Epithelial cell of proximal tubule (primary cell): ENCODE measurements at regions not wholly inside any gene's neighbourhood (a gene's known extent, or its start where the extent isn't known, plus 50 kb on each side); places are given as distances from the start of the nearest gene placed in this dataset.

Experiments used
- DNase-seq: peaks from one replicate; pipeline ENCODE4 v3.0.0-alpha.2; 2011; ENCODE audit warnings: low read depth
- H3K4me3 ChIP-seq: 2 replicates; pipeline ENCODE4 v1.5.1; 2011; ENCODE audit warnings: low read depth, mild to moderate bottlenecking, low read length
- CTCF ChIP-seq: conservative IDR thresholded peaks from 2 replicates; pipeline ENCODE4 v1.5.1; 2012; ENCODE audit warnings: low read depth, mild to moderate bottlenecking, low read length

GRCh38 chr12:24475337-24475736 lies 473.6 kb downstream of the BCAT1 start:
- DNase-seq, result no peak
- TF ChIP-seq CTCF, result no peak
- no peak overlapping the region for H3K4me3 ChIP-seq

- no peak for TF ChIP-seq CTCF
- no peak for DNase-seq
- no peak overlapping the region for H3K4me3 ChIP-seq
These were observed 475.8 kb downstream of the BCAT1 start for GRCh38 chr12:24473097-24473496.

GRCh38 chr12:24470050-24470449 lies 478.9 kb downstream of the BCAT1 start:
- no peak for DNase-seq
- no peak for TF ChIP-seq CTCF
- no peak overlapping the region for H3K4me3 ChIP-seq

GRCh38 chr12:24469089-24469488 lies 479.8 kb downstream of the BCAT1 start:
- TF ChIP-seq CTCF, result no peak
- no peak overlapping the region for H3K4me3 ChIP-seq
- no peak for DNase-seq

GRCh38 chr12:24467226-24467625 lies 481.7 kb downstream of the BCAT1 start:
- TF ChIP-seq CTCF, result no peak
- no peak for DNase-seq
- no peak overlapping the region for H3K4me3 ChIP-seq

- H3K4me3 ChIP-seq, result no peak overlapping the region
- no peak for DNase-seq
- TF ChIP-seq CTCF, result no peak
These were observed 485.5 kb downstream of the BCAT1 start for GRCh38 chr12:24463375-24463774.

GRCh38 chr12:24462946-24463345 lies 486.0 kb downstream of the BCAT1 start:
- TF ChIP-seq CTCF, result no peak
- H3K4me3 ChIP-seq, result no peak overlapping the region
- no peak for DNase-seq
